HCT116 (cell line): ENCODE measurements at regions not wholly inside any gene's neighbourhood (a gene's known extent, or its start where the extent isn't known, plus 50 kb on each side); places are given as distances from the start of the nearest gene placed in this dataset.

Experiments
- CEBPB ChIP-seq: IDR thresholded peaks from 2 replicates; pipeline ENCODE4 v1.6.1; 2012; ENCODE audit warnings: low read depth
- POLR2A ChIP-seq: IDR thresholded peaks from 2 replicates; pipeline ENCODE4 v1.7.0; 2011; ENCODE audit warnings: borderline replicate concordance; ENCODE audit not compliant: insufficient read depth, insufficient read length; ENCODE audit errors: extremely low read depth
- POLR2AphosphoS5 ChIP-seq: IDR thresholded peaks from 2 replicates; pipeline ENCODE4 v1.6.1; 2011; ENCODE audit warnings: mild to moderate bottlenecking, low read depth, low read length, moderate library complexity
- TF ChIP-seq, protein P1 (sequence below), 3 experiments: fragments of 200-600 bp in 1 of 3; sonication (generic) in 1 of 3; IDR thresholded peaks in 2 of 3; conservative IDR thresholded peaks in 1 of 3; 2 replicates each; pipeline ENCODE4 v1.5.1; 2012 to 2017; ENCODE audit warnings: low read depth in 2 of 3, low read length in 2 of 3, antibody characterized with exemption in 1 of 3, borderline replicate concordance in 1 of 3, control low read depth in 1 of 3, mild to moderate bottlenecking in 1 of 3, mixed read lengths in 1 of 3, mixed run types in 1 of 3, moderate library complexity in 1 of 3; ENCODE audit not compliant: insufficient read depth in 1 of 3

- TF ChIP-seq, protein P1, sequence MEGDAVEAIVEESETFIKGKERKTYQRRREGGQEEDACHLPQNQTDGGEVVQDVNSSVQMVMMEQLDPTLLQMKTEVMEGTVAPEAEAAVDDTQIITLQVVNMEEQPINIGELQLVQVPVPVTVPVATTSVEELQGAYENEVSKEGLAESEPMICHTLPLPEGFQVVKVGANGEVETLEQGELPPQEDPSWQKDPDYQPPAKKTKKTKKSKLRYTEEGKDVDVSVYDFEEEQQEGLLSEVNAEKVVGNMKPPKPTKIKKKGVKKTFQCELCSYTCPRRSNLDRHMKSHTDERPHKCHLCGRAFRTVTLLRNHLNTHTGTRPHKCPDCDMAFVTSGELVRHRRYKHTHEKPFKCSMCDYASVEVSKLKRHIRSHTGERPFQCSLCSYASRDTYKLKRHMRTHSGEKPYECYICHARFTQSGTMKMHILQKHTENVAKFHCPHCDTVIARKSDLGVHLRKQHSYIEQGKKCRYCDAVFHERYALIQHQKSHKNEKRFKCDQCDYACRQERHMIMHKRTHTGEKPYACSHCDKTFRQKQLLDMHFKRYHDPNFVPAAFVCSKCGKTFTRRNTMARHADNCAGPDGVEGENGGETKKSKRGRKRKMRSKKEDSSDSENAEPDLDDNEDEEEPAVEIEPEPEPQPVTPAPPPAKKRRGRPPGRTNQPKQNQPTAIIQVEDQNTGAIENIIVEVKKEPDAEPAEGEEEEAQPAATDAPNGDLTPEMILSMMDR (IDR thresholded peaks at IDR 0.05 in 2 of 3, conservative IDR thresholded peaks at IDR 0.05 in 1 of 3; ENCODE audit: borderline replicate concordance in 1 of 3, insufficient read depth in 1 of 3, low read depth in 2 of 3, low read length in 2 of 3), result no peak
- TF ChIP-seq CEBPB (no peak), POLR2A (no peak), POLR2AphosphoS5 (no peak)
Measured at GRCh38 chr11:79615425-79615824, 174.6 kb upstream of the TENM4 start.
